ENCODE measurements at regions not wholly inside any gene's neighbourhood (a gene's known extent, or its start where the extent isn't known, plus 50 kb on each side); places are given as distances from the start of the nearest gene placed in this dataset.

DNA sequence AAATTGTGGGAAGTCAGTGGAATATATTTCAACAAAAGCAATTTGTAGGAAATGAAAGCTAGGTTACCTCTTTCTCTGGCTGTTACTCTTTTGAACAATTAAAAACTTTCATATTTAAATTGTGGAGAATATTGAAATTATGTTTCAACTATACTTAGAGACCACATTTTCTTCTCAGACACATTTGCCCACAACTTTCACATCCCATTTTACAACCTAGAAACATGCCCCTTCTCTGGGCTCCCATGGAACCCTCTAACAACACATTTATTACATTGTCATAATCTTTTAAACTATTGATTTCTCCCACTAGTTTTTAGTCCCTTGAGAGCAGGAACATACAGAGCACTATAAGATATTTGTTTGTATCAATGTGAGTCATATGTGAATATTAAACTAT, 211.7 kb upstream of the TTC14 start:
- Histone ChIP-seq H3K4me2 (no peak overlapping the region), H3K79me2 (ENCODE audit: insufficient read depth) (no peaks in the 10 kb centered on the region), H3K9me2 (no peaks in the 10 kb centered on the region), H2AFZ (ENCODE audit: low read depth) (0 out of 2 replicates have a peak overlapping the region, but pooled peaks have one; percentile 46), H3K9ac (no peak overlapping the region), H3K27me3 (ENCODE audit: insufficient read depth) (no peaks in the 10 kb centered on the region), H3K27ac (ENCODE audit: low read depth in 2 of 2, low read length in 1 of 2) (no peak overlapping the region), H3K9me3 (no peaks in the 10 kb centered on the region), H3K4me3 (ENCODE audit: low read depth in 2 of 2, low read length in 1 of 2) (no peak overlapping the region), H3F3A (replicated peaks; ENCODE audit: insufficient read depth) (no peaks in the 10 kb centered on the region), H4K20me1 (ENCODE audit: insufficient read depth) (no peaks in the 10 kb centered on the region), H3K36me3 (replicated peaks in 1 of 2; ENCODE audit: control insufficient read depth in 1 of 2, insufficient read depth in 2 of 2, low read length in 1 of 2) (no peaks in the 10 kb centered on the region), H3K4me1 (ENCODE audit: control insufficient read depth in 1 of 2, insufficient read depth in 2 of 2, low read depth in 1 of 2, low read length in 1 of 2) (no peaks in the 10 kb centered on the region)
- DNase-seq, result no peak
- TF ChIP-seq GATA2 (CRISPR knock-in tag; IDR thresholded peaks at IDR 0.05) (no peak), JUND (IDR thresholded peaks at IDR 0.05) (no peak), RAD21 (IDR thresholded peaks at IDR 0.05; ENCODE audit: low read length) (no peak), FOXM1 (IDR thresholded peaks at IDR 0.05; ENCODE audit: low read depth) (no peak), FOSL2 (IDR thresholded peaks at IDR 0.05; ENCODE audit: borderline replicate concordance, low read depth) (no peak), RXRA (IDR thresholded peaks at IDR 0.05; ENCODE audit: borderline replicate concordance, low read depth) (no peak), TCF12 (IDR thresholded peaks at IDR 0.05) (no peak), CHD2 (IDR thresholded peaks at IDR 0.05; ENCODE audit: low read length, partially characterized antibody) (no peak), MEF2A (IDR thresholded peaks at IDR 0.05; ENCODE audit: borderline replicate concordance, low read depth) (no peak), YY1 (IDR thresholded peaks at IDR 0.05; ENCODE audit: low read depth) (no peak), FOXJ3 (CRISPR knock-in tag; IDR thresholded peaks at IDR 0.05) (no peak)
- TF ChIP-seq, protein P1, sequence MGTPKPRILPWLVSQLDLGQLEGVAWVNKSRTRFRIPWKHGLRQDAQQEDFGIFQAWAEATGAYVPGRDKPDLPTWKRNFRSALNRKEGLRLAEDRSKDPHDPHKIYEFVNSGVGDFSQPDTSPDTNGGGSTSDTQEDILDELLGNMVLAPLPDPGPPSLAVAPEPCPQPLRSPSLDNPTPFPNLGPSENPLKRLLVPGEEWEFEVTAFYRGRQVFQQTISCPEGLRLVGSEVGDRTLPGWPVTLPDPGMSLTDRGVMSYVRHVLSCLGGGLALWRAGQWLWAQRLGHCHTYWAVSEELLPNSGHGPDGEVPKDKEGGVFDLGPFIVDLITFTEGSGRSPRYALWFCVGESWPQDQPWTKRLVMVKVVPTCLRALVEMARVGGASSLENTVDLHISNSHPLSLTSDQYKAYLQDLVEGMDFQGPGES (IDR thresholded peaks at IDR 0.05; ENCODE audit: low read depth, low read length), result no peak
- TF ChIP-seq, protein P2, sequence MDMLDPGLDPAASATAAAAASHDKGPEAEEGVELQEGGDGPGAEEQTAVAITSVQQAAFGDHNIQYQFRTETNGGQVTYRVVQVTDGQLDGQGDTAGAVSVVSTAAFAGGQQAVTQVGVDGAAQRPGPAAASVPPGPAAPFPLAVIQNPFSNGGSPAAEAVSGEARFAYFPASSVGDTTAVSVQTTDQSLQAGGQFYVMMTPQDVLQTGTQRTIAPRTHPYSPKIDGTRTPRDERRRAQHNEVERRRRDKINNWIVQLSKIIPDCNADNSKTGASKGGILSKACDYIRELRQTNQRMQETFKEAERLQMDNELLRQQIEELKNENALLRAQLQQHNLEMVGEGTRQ (IDR thresholded peaks at IDR 0.05; ENCODE audit: borderline replicate concordance, low read depth, low read length), result no peak
- TF ChIP-seq, protein P3, sequence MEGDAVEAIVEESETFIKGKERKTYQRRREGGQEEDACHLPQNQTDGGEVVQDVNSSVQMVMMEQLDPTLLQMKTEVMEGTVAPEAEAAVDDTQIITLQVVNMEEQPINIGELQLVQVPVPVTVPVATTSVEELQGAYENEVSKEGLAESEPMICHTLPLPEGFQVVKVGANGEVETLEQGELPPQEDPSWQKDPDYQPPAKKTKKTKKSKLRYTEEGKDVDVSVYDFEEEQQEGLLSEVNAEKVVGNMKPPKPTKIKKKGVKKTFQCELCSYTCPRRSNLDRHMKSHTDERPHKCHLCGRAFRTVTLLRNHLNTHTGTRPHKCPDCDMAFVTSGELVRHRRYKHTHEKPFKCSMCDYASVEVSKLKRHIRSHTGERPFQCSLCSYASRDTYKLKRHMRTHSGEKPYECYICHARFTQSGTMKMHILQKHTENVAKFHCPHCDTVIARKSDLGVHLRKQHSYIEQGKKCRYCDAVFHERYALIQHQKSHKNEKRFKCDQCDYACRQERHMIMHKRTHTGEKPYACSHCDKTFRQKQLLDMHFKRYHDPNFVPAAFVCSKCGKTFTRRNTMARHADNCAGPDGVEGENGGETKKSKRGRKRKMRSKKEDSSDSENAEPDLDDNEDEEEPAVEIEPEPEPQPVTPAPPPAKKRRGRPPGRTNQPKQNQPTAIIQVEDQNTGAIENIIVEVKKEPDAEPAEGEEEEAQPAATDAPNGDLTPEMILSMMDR (IDR thresholded peaks at IDR 0.05), result no peak
- TF ChIP-seq, protein P4, sequence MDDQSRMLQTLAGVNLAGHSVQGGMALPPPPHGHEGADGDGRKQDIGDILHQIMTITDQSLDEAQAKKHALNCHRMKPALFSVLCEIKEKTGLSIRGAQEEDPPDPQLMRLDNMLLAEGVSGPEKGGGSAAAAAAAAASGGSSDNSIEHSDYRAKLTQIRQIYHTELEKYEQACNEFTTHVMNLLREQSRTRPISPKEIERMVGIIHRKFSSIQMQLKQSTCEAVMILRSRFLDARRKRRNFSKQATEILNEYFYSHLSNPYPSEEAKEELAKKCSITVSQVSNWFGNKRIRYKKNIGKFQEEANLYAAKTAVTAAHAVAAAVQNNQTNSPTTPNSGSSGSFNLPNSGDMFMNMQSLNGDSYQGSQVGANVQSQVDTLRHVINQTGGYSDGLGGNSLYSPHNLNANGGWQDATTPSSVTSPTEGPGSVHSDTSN (IDR thresholded peaks at IDR 0.05), result no peak
- ChIA-PET POLR2A (no interaction called here), CTCF (no interaction called here)

DNA sequence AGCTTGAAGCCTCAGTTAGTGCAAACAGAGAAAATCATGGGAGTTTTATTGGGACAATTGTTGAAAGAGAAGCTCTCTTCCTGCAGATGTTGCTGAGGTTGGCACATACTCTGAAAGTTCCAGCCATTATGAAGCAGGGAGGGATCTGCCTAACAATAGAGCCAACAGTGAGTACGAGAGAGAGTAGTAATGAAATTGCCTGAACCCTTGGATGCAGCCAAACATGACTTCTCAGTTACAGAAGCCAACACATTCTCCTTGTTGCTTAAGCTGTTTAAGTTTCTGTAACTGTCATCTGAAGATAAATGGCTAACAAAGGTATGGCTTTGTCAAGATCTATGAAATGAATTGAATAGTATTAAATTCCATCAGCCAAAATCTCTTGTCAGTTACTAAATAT, 211.0 kb upstream of the TTC14 start:
- Histone ChIP-seq H3K9me3 (no peaks in the 10 kb centered on the region), H3K4me1 (ENCODE audit: control insufficient read depth in 1 of 2, insufficient read depth in 2 of 2, low read depth in 1 of 2, low read length in 1 of 2) (no peaks in the 10 kb centered on the region), H3K36me3 (replicated peaks in 1 of 2; ENCODE audit: control insufficient read depth in 1 of 2, insufficient read depth in 2 of 2, low read length in 1 of 2) (no peaks in the 10 kb centered on the region), H3K79me2 (ENCODE audit: insufficient read depth) (no peaks in the 10 kb centered on the region), H3K9ac (no peak overlapping the region), H2AFZ (ENCODE audit: low read depth) (no peak overlapping the region), H4K20me1 (ENCODE audit: insufficient read depth) (no peaks in the 10 kb centered on the region), H3F3A (replicated peaks; ENCODE audit: insufficient read depth) (no peaks in the 10 kb centered on the region), H3K9me2 (no peaks in the 10 kb centered on the region), H3K27ac (ENCODE audit: low read depth in 2 of 2, low read length in 1 of 2) (no peak overlapping the region), H3K4me3 (ENCODE audit: low read depth in 2 of 2, low read length in 1 of 2) (no peak overlapping the region), H3K27me3 (ENCODE audit: insufficient read depth) (no peaks in the 10 kb centered on the region), H3K4me2 (no peak overlapping the region)
- TF ChIP-seq, protein P4 (IDR thresholded peaks at IDR 0.05), result no peak
- TF ChIP-seq NFIC (IDR thresholded peaks at IDR 0.05; ENCODE audit: borderline replicate concordance) (no peak), JUND (IDR thresholded peaks at IDR 0.05) (no peak), POLR2AphosphoS5 (IDR thresholded peaks at IDR 0.05; ENCODE audit: low read depth, low read length) (no peak), RCOR1 (IDR thresholded peaks at IDR 0.05; ENCODE audit: low read length) (no peak), GABPA (IDR thresholded peaks at IDR 0.05; ENCODE audit: low read depth) (no peak), CHD2 (IDR thresholded peaks at IDR 0.05; ENCODE audit: low read length, partially characterized antibody) (no peak), FOXJ3 (CRISPR knock-in tag; IDR thresholded peaks at IDR 0.05) (no peak), FOSL2 (IDR thresholded peaks at IDR 0.05; ENCODE audit: borderline replicate concordance, low read depth) (no peak)
- TF ChIP-seq, protein P2 (IDR thresholded peaks at IDR 0.05; ENCODE audit: borderline replicate concordance, low read depth, low read length), result no peak
- TF ChIP-seq, protein P5, sequence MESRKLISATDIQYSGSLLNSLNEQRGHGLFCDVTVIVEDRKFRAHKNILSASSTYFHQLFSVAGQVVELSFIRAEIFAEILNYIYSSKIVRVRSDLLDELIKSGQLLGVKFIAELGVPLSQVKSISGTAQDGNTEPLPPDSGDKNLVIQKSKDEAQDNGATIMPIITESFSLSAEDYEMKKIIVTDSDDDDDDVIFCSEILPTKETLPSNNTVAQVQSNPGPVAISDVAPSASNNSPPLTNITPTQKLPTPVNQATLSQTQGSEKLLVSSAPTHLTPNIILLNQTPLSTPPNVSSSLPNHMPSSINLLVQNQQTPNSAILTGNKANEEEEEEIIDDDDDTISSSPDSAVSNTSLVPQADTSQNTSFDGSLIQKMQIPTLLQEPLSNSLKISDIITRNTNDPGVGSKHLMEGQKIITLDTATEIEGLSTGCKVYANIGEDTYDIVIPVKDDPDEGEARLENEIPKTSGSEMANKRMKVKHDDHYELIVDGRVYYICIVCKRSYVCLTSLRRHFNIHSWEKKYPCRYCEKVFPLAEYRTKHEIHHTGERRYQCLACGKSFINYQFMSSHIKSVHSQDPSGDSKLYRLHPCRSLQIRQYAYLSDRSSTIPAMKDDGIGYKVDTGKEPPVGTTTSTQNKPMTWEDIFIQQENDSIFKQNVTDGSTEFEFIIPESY (IDR thresholded peaks at IDR 0.05; ENCODE audit: borderline replicate concordance, low read depth), result no peak
- DNase-seq, result no peak
- ChIA-PET POLR2A (no interaction called here), CTCF (no interaction called here)
- 36% methylated on average over 1 of the region's 1 CpG for WGBS (ENCODE audit: low lambda C conversion rate)

Measured in SK-N-SH (cell line).